Smooth muscle cell (in vitro differentiated cells): ENCODE measurements at regions not wholly inside any gene's neighbourhood (a gene's known extent, or its start where the extent isn't known, plus 50 kb on each side); places are given as distances from the start of the nearest gene placed in this dataset.

Experiments
- DNase-seq: peaks from one replicate; lab custom pipeline; 2025; ENCODE audit not compliant: unreplicated experiment; lab: John Stamatoyannopoulos, UW
- H2AFZ ChIP-seq: fragments of 200-600 bp; sonication (generic); 2 replicates; pipeline ENCODE4 v1.6.0; 2016; ENCODE audit warnings: antibody characterized with exemption, low read depth, mild to moderate bottlenecking
- H3F3A ChIP-seq: fragments of 200-600 bp; sonication (generic); 2 replicates; pipeline ENCODE4 v1.6.0; 2017; ENCODE audit warnings: antibody characterized with exemption, low read depth
- H3K27ac ChIP-seq: fragments of 200-600 bp; sonication (generic); 2 replicates; pipeline ENCODE4 v1.5.1; 2016; ENCODE audit warnings: low read depth, mild to moderate bottlenecking
- H3K27me3 ChIP-seq: fragments of 200-600 bp; sonication (generic); 2 replicates; pipeline ENCODE4 v1.6.1; 2016; ENCODE audit warnings: low read depth, mild to moderate bottlenecking
- H3K36me3 ChIP-seq: fragments of 200-600 bp; sonication (generic); 2 replicates; pipeline ENCODE4 v1.5.1; 2016; ENCODE audit warnings: low read depth
- H3K4me1 ChIP-seq: fragments of 200-600 bp; sonication (generic); 2 replicates; pipeline ENCODE4 v1.5.1; 2016; ENCODE audit warnings: low read depth
- H3K4me2 ChIP-seq: fragments of 200-600 bp; sonication (generic); 2 replicates; pipeline ENCODE4 v1.6.0; 2016; ENCODE audit warnings: mild to moderate bottlenecking
- H3K4me3 ChIP-seq: fragments of 200-600 bp; sonication (generic); 2 replicates; pipeline ENCODE4 v1.5.1; 2016; ENCODE audit warnings: mild to moderate bottlenecking
- H3K79me2 ChIP-seq: fragments of 200-600 bp; sonication (generic); 2 replicates; pipeline ENCODE4 v1.6.0; 2016; ENCODE audit warnings: low read depth, mild to moderate bottlenecking
- H3K9ac ChIP-seq: fragments of 200-600 bp; sonication (generic); 2 replicates; pipeline ENCODE4 v1.6.0; 2016; ENCODE audit warnings: low read depth
- H3K9me3 ChIP-seq: fragments of 200-600 bp; sonication (generic); replicated peaks from 2 replicates; pipeline ENCODE4 v1.5.1; 2016; ENCODE audit warnings: low read depth
- H4K20me1 ChIP-seq: fragments of 200-600 bp; sonication (generic); 2 replicates; pipeline ENCODE4 v1.6.0; 2016; ENCODE audit warnings: low read depth
- CTCF ChIP-seq: fragments of 200-600 bp; sonication (generic); IDR thresholded peaks from 2 replicates; pipeline ENCODE4 v1.5.1; 2017; ENCODE audit warnings: borderline replicate concordance, mild to moderate bottlenecking, antibody characterized with exemption; ENCODE audit not compliant: insufficient read depth, poor library complexity, severe bottlenecking
- WGBS: methylation state at CpG from one replicate; pipeline ENCODE4 v1.1.7; 2016; ENCODE audit warnings: low lambda C conversion rate; 5-methylcytosine and 5-hydroxymethylcytosine counted together

GRCh38 chrX:9367421-9367820 lies 97.4 kb upstream of the TBL1X start:
- Histone ChIP-seq H4K20me1 (no peaks in the 10 kb centered on the region), H3K4me2 (no peak overlapping the region), H3F3A (no peaks in the 10 kb centered on the region), H3K4me3 (no peak overlapping the region), H2AFZ (no peak overlapping the region), H3K27me3 (no peaks in the 10 kb centered on the region), H3K36me3 (no peaks in the 10 kb centered on the region), H3K9me3 (no peaks in the 10 kb centered on the region), H3K4me1 (no peaks in the 10 kb centered on the region), H3K27ac (no peak overlapping the region), H3K9ac (no peak overlapping the region), H3K79me2 (no peaks in the 10 kb centered on the region)
- TF ChIP-seq CTCF, result no peak
- WGBS, result 64% methylated on average over 2 of the region's 2 CpGs
- DNase-seq, result no peak

- no peaks in the 10 kb centered on the region for H3K27me3 ChIP-seq
- no peaks in the 10 kb centered on the region for H3K79me2 ChIP-seq
- H3K4me2 ChIP-seq, result no peak overlapping the region
- no peak overlapping the region for H3K9ac ChIP-seq
- H3K36me3 ChIP-seq, result no peaks in the 10 kb centered on the region
- no peaks in the 10 kb centered on the region for H3F3A ChIP-seq
- 87% methylated on average over 6 of the region's 6 CpGs for WGBS
- no peak for TF ChIP-seq CTCF
- no peak overlapping the region for H3K27ac ChIP-seq
- DNase-seq, result no peak
- H3K4me3 ChIP-seq, result no peak overlapping the region
- no peak overlapping the region for H2AFZ ChIP-seq
- H4K20me1 ChIP-seq, result no peaks in the 10 kb centered on the region
- no peaks in the 10 kb centered on the region for H3K4me1 ChIP-seq
- no peaks in the 10 kb centered on the region for H3K9me3 ChIP-seq
Observed at GRCh38 chrX:9368262-9368661, 96.6 kb upstream of the TBL1X start.

- WGBS, result 88% methylated on average over 10 of the region's 10 CpGs
- Histone ChIP-seq H3K36me3 (no peaks in the 10 kb centered on the region), H3K4me1 (no peaks in the 10 kb centered on the region), H3K79me2 (no peaks in the 10 kb centered on the region), H3K9ac (no peak overlapping the region), H2AFZ (no peak overlapping the region), H3K27ac (no peak overlapping the region), H3K9me3 (no peaks in the 10 kb centered on the region), H3K27me3 (no peaks in the 10 kb centered on the region), H3K4me2 (no peak overlapping the region), H3K4me3 (no peak overlapping the region), H3F3A (no peaks in the 10 kb centered on the region), H4K20me1 (no peaks in the 10 kb centered on the region)
- TF ChIP-seq CTCF, result no peak
- DNase-seq, result no peak
Observed at GRCh38 chrX:9369802-9370291, 95.0 kb upstream of the TBL1X start.

GRCh38 chrX:9370893-9371292 lies 94.0 kb upstream of the TBL1X start:
- Histone ChIP-seq H3K27me3 (no peaks in the 10 kb centered on the region), H4K20me1 (no peaks in the 10 kb centered on the region), H2AFZ (no peak overlapping the region), H3K4me1 (no peaks in the 10 kb centered on the region), H3K79me2 (no peaks in the 10 kb centered on the region), H3F3A (no peaks in the 10 kb centered on the region), H3K27ac (no peak overlapping the region), H3K9ac (no peak overlapping the region), H3K4me2 (no peak overlapping the region), H3K9me3 (no peaks in the 10 kb centered on the region), H3K4me3 (no peak overlapping the region), H3K36me3 (no peaks in the 10 kb centered on the region)
- no peak for TF ChIP-seq CTCF
- DNase-seq, result no peak
- WGBS, result 81% methylated on average over 5 of the region's 5 CpGs
